Stomach smooth muscle (tissue), 2 donors: ENCODE measurements at regions not wholly inside any gene's neighbourhood (a gene's known extent, or its start where the extent isn't known, plus 50 kb on each side); places are given as distances from the start of the nearest gene placed in this dataset.

Experiments used
- H3K27ac ChIP-seq: one replicate; pipeline ENCODE4 v1.7.0; 2013; ENCODE audit warnings: mild to moderate bottlenecking, low read length, inconsistent platforms
- H3K27me3 ChIP-seq, 2 donors: one replicate each; pipeline ENCODE4 v1.7.0; 2013; ENCODE audit warnings: low read length in 2 of 2; ENCODE audit not compliant: insufficient read depth in 2 of 2, control insufficient read depth in 1 of 2
- H3K36me3 ChIP-seq, 2 donors: one replicate each; pipeline ENCODE4 v1.7.0; 2013; ENCODE audit warnings: low read length in 2 of 2; ENCODE audit not compliant: control insufficient read depth in 2 of 2, insufficient read depth in 2 of 2
- H3K4me1 ChIP-seq: one replicate; pipeline ENCODE4 v1.7.0; 2013; ENCODE audit warnings: low read length; ENCODE audit not compliant: control insufficient read depth, insufficient read depth
- H3K4me3 ChIP-seq, 2 donors: one replicate each; pipeline ENCODE4 v1.7.0; 2013; ENCODE audit warnings: low read length in 2 of 2
- H3K9ac ChIP-seq, 2 donors: one replicate each; pipeline ENCODE4 v1.7.0; 2013; ENCODE audit warnings: low read length in 2 of 2, mild to moderate bottlenecking in 1 of 2
- H3K9me3 ChIP-seq, 2 donors: one replicate each; pipeline ENCODE4 v1.7.0; 2013; ENCODE audit warnings: low read length in 2 of 2; ENCODE audit not compliant: control insufficient read depth in 2 of 2
- donor health status: healthy.
- donor health status: Pancreatic carcinoma.

GRCh38 chr3:35974872-35975271, 335.5 kb downstream of the ARPP21 start:
- Histone ChIP-seq H3K4me1 (no peaks in the 10 kb centered on the region), H3K36me3 (no peaks in the 10 kb centered on the region), H3K27me3 (no peaks in the 10 kb centered on the region), H3K4me3 (no peak overlapping the region), H3K9ac (no peak overlapping the region), H3K9me3 (peaks cover 0 to 2% of the 10 kb centered on the region in 2 donors), H3K27ac (no peak overlapping the region)

- Histone ChIP-seq H3K4me1 (no peaks in the 10 kb centered on the region), H3K9me3 (no peaks in the 10 kb centered on the region), H3K9ac (no peak overlapping the region), H3K4me3 (no peak overlapping the region), H3K27ac (no peak overlapping the region), H3K27me3 (no peaks in the 10 kb centered on the region), H3K36me3 (no peaks in the 10 kb centered on the region)
Measured at GRCh38 chr3:35986161-35986560, 346.8 kb downstream of the ARPP21 start.

GRCh38 chr3:35987386-35987785, 348.1 kb downstream of the ARPP21 start:
- Histone ChIP-seq H3K4me1 (no peaks in the 10 kb centered on the region), H3K36me3 (no peaks in the 10 kb centered on the region), H3K27ac (no peak overlapping the region), H3K9ac (no peak overlapping the region), H3K9me3 (no peaks in the 10 kb centered on the region), H3K4me3 (no peak overlapping the region), H3K27me3 (no peaks in the 10 kb centered on the region)

- Histone ChIP-seq H3K4me1 (no peaks in the 10 kb centered on the region), H3K9me3 (no peaks in the 10 kb centered on the region), H3K4me3 (no peak overlapping the region), H3K36me3 (no peaks in the 10 kb centered on the region), H3K9ac (no peak overlapping the region), H3K27me3 (no peaks in the 10 kb centered on the region), H3K27ac (no peak overlapping the region)
Measured at GRCh38 chr3:35992041-35992440, 352.7 kb downstream of the ARPP21 start.

- Histone ChIP-seq H3K4me1 (no peaks in the 10 kb centered on the region), H3K4me3 (no peak overlapping the region), H3K9ac (no peak overlapping the region), H3K27me3 (no peaks in the 10 kb centered on the region), H3K9me3 (no peaks in the 10 kb centered on the region), H3K36me3 (no peaks in the 10 kb centered on the region), H3K27ac (no peak overlapping the region)
Measured at GRCh38 chr3:36011791-36012190, 368.5 kb upstream of the STAC start.

GRCh38 chr3:36013425-36013824, 366.9 kb upstream of the STAC start:
- Histone ChIP-seq H3K4me1 (no peaks in the 10 kb centered on the region), H3K27me3 (no peaks in the 10 kb centered on the region), H3K4me3 (no peak overlapping the region), H3K27ac (no peak overlapping the region), H3K36me3 (no peaks in the 10 kb centered on the region), H3K9me3 (no peaks in the 10 kb centered on the region), H3K9ac (no peak overlapping the region)

- Histone ChIP-seq H3K27ac (no peak overlapping the region), H3K4me3 (no peak overlapping the region), H3K27me3 (no peaks in the 10 kb centered on the region), H3K36me3 (no peaks in the 10 kb centered on the region), H3K4me1 (no peaks in the 10 kb centered on the region), H3K9me3 (no peaks in the 10 kb centered on the region), H3K9ac (no peak overlapping the region)
Measured at GRCh38 chr3:36025232-36025631, 355.1 kb upstream of the STAC start.

GRCh38 chr3:36032180-36033047, 347.9 kb upstream of the STAC start:
- Histone ChIP-seq H3K4me3 (no peak overlapping the region), H3K4me1 (no peaks in the 10 kb centered on the region), H3K9ac (no peak overlapping the region), H3K27me3 (no peaks in the 10 kb centered on the region), H3K9me3 (no peaks in the 10 kb centered on the region), H3K36me3 (no peaks in the 10 kb centered on the region), H3K27ac (no peak overlapping the region)

GRCh38 chr3:36058404-36059030, 321.8 kb upstream of the STAC start:
- Histone ChIP-seq H3K4me1 (no peaks in the 10 kb centered on the region), H3K9me3 (no peaks in the 10 kb centered on the region), H3K4me3 (no peak overlapping the region), H3K27me3 (no peaks in the 10 kb centered on the region), H3K9ac (no peak overlapping the region), H3K36me3 (no peaks in the 10 kb centered on the region), H3K27ac (no peak overlapping the region)

GRCh38 chr3:36060950-36061349, 319.4 kb upstream of the STAC start:
- Histone ChIP-seq H3K4me3 (no peak overlapping the region), H3K9ac (no peak overlapping the region), H3K4me1 (no peaks in the 10 kb centered on the region), H3K27ac (no peak overlapping the region), H3K9me3 (no peaks in the 10 kb centered on the region), H3K27me3 (no peaks in the 10 kb centered on the region), H3K36me3 (no peaks in the 10 kb centered on the region)

GRCh38 chr3:36063992-36064391, 316.3 kb upstream of the STAC start:
- H3K9ac ChIP-seq, result no peak overlapping the region
- H3K27me3 ChIP-seq, result no peaks in the 10 kb centered on the region
- H3K4me1 ChIP-seq, result no peaks in the 10 kb centered on the region
- H3K27ac ChIP-seq, result no peak overlapping the region
- no peaks in the 10 kb centered on the region for H3K36me3 ChIP-seq
- H3K9me3 ChIP-seq, result no peaks in the 10 kb centered on the region
- no peak overlapping the region for H3K4me3 ChIP-seq
